NT2/D1 (cell line): ENCODE measurements at regions not wholly inside any gene's neighbourhood (a gene's known extent, or its start where the extent isn't known, plus 50 kb on each side); places are given as distances from the start of the nearest gene placed in this dataset.

ENCODE experiments used
- YY1 ChIP-seq: IDR thresholded peaks from 2 replicates; pipeline ENCODE4 v1.6.1; 2011; ENCODE audit not compliant: insufficient read length, insufficient read depth
- ZNF274 ChIP-seq: IDR thresholded peaks from 2 replicates; pipeline ENCODE4 v1.6.1; 2011; ENCODE audit warnings: mild to moderate bottlenecking, low read depth, low read length

- no peak for TF ChIP-seq ZNF274
- no peak for TF ChIP-seq YY1
Observed at GRCh38 chr15:53829471-53829870, 70.0 kb upstream of the WDR72 start.
